HG03045 (cell line): ENCODE measurements at regions not wholly inside any gene's neighbourhood (a gene's known extent, or its start where the extent isn't known, plus 50 kb on each side); places are given as distances from the start of the nearest gene placed in this dataset.

Experiments used
- ATAC-seq: cut with Tn5 transposase; IDR thresholded peaks from one replicate; pipeline ENCODE4 v1.9.1; 2021; ENCODE audit warnings: mild to moderate bottlenecking, moderate library complexity; ENCODE audit not compliant: unreplicated experiment

DNA sequence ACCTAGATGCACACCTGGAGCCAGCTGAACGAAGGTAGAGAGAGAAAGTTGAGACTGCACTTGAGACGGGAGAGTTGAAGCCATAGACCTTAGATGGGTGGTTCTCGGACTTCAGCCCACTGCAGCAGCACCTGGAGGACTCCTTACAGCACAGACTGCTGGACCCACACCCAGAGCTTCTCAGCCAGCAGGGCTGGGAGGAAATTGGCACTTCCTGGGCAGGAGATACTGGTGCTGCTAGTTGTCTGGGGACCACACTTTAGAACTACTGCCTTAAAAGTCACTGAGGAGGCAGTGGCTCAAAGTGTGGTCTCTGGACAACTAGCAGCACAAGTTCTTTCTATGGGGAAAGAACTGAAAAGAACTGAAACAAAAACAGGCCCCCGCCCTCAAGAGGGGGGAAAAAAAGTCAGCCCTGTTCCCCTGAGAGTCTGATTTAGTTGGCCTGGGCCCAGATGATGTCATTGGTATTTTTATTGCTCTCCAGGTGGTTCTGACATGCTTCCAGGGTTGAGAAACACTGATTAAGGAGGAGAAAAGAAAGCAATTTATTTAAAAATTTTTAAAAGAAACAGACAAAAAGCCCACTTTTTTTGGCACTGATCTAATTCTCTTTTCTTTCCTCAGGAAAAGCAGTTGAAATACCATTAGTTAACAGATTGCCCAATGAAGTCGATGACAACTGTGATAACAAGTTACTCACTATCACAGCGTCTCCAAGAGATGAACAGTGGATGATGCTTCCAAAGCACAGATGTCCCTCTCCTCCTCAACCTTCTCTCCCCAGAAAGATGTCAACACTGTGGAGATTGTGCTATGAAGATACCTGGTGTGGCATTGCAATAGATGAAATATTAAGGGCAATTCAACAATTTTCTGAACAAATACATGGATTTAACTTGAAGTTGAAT is 73.6 kb upstream of the ADAMTS16 start:
- ATAC-seq: no peak

DNA sequence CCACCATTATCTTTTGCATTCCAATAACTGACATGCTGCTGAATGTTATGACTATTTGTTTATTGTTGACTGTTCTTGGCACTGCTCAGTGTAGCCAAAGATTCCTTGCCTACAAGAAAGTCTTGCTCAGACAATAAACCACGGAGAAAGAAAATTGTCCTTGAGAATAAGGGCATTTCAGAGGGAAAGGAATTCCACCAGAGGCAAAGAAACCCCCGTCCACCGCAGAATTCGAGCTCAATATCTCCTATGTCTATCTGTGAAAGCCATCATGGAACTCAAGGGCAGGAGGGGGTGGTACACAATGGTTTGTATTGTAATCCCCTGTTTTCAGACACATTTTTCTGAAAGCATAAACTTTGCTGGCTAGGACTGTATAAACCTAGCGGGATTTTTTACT is 70.3 kb upstream of the ADAMTS16 start:
- ATAC-seq: no peak

DNA sequence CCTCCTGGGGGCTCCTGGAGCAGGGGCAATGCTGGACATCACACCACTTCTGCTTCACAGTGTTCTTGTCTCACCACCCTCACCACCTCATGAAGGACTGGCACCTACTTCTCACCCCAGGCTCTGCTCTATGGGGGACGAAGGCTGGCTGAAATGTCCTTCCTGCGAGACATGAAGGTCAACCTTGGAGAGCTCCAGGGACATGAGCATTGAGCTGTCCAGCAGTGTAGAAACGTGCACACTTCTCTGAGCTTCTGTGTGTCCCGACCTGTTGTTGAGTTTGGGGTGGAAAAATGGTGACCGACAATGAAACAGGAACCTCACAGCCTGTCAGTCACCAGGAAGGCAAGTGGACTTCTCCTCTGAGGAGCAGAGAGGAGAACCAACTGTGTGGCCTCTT is 68.6 kb upstream of the ADAMTS16 start:
- ATAC-seq: no peak

DNA sequence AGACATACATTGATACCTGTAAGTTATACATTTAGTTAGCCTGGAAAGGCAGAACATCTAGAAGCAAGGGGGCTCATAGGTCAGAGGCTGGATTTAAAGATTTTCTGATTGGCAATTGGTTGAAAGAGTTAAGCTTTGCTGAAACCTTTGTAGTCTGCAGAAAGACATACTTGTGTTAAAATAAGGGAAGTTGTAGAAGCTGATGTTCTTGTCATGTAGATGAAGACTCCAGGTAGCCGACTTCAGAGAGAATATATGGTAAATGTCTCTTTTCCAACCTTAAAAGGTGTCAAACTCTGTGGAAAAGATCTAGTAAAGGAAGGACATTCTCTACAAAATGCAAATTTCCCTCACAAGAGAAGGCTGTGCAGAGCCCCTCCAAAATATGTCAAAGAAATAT is 62.9 kb upstream of the ADAMTS16 start:
- no peak for ATAC-seq

DNA sequence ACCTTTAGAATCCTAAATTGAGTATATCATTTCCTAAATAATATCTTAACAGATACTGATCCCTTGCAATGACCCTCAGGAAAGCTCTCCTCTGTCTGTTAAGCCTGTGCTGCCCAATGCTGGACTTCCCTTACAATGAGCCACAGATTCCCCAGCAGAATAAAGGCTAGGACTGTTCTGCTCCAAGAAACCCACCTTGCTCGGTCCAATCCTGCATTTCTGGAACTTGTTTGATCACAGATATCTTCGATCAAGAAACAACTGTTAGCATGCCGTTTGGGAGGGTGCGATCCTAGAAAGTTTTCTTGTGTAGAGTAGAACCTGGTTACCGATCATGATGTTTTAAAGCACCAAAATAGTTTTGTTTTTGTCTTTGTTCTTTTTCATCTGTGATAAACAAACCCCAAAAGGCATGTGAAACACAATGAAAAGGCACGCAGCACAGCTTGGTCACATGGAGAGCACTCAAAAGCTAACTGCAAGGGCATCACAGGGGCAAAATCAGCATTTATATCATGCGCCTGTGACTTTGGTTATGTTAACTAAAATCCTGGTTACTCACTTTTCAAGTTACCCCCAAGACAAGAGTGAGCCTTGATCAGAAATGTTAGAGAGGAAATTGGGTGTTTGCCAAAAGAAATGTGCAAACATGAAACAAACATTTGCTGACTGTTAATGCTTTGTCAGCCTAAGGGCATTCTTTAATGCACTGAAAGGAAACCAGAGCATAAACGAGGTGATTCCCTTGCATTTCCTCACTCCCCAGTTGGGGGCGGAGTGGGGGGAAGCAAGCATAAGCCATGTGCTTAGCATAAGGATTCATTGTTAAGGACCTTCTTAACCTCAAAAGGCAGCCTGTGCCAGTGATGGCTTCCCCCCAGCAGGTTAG is 61.9 kb upstream of the ADAMTS16 start:
- no peak for ATAC-seq

DNA sequence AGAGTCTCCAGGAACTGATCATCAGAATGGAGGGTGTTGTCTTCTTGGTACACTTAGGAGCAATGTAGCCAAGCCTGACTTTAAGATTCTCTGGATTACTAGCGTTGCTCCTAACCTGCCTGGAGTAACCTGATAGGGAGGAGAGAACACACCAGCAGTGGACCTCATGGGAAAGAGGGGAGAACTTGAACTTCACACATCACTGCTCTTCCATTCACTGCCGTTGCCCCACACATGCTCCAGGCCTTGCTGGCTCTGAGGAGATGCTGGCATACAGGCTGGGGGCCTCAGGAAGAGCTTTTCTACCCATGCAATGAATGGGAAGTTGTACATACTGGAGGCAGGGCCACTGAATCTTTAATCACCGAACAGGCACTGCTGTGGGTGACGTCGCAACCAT is 60.3 kb upstream of the ADAMTS16 start:
- ATAC-seq: no peak

DNA sequence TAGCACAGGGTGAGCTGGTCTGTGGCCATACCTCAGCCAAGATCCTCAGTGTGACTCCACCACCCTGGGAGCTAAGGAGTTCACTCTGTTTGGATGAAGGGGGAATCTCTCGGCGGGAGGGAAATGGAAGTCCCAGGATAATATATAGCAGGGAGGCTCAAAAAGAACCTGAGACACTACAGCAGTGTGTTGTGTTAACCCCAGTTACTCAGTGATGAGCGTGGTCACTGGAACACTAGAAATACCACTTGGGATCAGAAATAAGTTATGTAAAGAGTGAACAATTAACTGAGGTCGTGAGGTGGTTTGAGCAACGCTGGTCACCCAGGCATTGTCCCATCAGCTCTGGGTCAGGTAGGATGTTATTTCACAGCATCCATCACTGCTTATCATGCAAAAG is 59.3 kb upstream of the ADAMTS16 start:
- no peak for ATAC-seq

DNA sequence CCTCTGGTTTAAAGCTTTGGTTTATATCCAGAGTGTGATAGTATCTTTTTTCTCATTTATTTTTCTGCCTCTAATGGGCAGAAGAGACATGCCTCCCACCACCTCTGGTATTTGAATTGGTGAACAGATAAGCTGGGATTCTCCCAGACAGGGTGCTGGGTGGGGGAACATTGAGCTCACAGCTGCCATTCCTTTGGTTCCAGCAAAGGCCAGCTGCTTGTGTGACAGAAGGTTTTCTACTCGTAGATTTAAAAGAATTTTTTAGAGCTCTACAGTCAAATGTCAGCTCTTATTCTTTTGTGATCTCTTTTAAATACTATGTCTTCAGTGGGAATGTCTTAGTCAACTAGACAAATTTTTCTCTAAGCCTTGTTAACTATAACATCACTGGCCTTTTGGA is 54.7 kb upstream of the ADAMTS16 start:
- ATAC-seq: no peak

DNA sequence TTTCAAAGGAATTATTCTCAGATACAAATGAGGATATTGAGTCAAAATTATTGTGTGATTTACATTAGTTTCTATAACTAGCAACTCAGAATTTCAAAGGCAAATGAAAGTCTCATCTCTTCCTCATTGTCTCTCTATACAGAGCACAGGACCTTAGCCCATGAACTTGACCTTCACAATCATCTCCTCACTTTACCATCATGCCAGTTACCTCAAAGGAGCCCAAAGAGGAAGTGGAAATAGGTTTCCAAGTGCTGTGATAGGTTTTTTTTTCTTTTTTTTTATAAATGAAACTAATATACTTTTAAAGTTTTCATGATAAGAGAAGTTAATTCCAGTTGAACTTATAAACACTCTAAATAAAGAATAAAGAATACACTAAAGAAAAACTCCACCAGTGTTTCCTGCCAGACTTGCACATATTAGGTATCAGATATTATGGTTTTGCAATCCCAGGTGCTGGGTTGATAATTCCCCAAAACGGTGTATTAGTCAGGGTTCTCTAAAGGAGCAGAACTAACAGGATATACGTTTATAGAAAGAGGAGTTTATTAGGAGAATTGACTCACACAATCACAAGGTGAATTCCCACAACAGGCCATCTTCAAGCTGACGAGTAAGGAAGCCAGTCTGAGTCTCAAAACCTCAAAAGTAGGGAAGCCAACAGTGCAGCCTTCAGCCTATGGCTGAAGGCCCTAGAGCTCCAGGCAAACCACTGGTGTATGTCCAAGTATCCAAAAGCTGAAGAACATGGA is 50.1 kb upstream of the ADAMTS16 start:
- no peak for ATAC-seq
